Renal cortical epithelial cell (primary cell): ENCODE measurements at regions not wholly inside any gene's neighbourhood (a gene's known extent, or its start where the extent isn't known, plus 50 kb on each side); places are given as distances from the start of the nearest gene placed in this dataset.

Source experiments
- DNase-seq: peaks from one replicate; pipeline ENCODE4 v3.0.0-alpha.2; 2011; ENCODE audit warnings: low read depth

DNA sequence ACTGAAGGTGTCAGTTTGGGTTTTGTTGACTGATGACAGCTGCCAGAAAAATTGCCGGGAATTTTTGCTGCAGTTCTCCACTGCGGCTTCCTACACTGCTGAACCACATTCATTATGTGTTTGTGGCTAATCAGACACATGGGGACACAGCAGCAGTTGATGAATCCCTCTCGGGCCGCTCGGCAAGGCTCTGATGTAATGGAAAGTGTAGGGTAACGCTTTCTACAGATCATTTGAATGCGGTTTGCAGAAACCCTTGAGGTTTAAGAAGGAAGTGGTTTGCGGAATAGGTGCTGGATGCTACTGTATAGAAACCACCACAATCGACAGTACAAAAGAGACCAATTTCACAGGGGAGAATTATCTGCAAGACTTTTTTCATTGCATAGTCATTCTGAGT is 138.7 kb upstream of the SASH1 start:
- DNase-seq: no peak

DNA sequence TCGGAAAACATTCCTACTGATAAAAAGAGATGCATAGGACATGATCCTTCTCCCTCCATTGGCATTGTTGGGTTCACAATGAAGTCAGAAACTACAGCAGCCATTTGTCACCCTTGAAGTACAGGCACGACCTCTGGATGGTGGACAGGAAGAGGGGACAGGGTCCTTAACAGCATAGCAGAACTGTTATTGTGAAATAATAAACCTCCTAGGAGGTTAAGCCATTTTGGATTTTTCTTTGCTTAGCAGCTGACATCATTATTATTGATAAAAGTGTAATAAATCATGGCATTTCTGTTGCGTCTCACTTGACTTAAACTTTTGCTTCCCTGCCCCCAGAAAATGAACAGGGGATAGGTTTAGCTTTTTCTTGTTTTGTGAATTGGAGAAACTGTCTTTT is 134.3 kb upstream of the SASH1 start:
- no peak for DNase-seq

DNA sequence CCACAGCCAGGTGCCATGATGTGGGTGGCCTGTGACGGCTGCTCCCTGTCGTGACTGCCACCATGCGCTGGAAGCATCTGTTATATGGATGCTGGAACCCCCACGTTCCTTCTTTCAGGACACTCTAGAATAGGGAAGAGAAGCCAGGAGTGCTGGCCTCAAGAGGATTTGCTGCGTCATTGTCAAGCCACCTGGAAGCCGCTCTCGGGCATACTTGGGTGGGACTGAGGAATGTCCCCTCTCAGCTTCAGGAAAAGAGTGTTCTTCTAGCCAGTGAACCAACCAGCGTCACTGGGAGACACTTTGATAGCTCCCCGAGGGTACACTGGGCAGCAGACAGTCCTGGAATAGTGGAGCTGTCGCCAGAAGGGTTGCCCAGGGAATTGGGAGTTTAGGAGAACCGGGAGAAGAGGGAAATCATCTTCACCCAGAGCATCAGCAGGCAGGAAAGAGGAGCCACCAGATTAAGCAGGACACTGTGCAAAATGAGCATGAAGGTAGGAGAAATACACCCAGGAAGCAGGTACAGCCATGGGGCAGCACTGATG is 130.8 kb upstream of the SASH1 start:
- DNase-seq: no peak

DNA sequence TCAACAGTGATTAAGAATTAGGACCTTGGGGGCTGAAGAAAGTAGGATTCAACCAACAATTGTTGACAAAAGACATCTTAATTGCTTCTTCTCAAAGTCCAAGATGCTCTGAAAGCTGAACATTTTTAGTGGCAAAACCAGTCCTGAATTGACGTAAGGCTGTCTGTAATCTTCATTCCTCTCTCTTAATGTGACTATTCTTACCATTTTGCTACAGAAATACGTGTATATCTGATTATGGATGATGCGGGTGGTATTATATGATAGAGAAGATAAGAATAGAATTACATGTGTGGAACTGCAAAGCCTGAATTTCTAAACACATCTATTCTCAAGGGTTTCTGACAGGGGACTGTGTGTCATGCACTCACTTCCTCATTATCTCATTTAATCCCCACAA is 130.3 kb upstream of the SASH1 start:
- DNase-seq: no peak

DNA sequence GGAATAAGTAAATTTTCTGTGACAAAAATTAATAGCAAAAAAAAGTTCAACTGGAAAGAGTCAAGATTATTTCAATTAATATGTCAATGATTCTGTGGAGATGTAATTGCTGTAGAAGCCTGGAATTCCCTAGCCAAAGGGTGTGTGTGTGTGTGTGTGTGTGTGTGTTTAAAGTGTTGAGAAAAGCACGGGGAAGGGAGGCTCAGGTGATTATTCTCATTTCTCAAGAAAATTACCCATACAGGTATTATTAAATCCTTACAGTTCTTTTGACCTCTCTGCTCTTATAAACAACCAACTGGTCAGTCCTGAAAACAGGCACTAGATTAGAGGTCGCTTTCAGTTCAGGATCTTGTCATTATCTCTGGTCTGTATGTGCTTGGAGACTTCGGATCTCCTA is 129.3 kb upstream of the SASH1 start:
- no peak for DNase-seq

DNA sequence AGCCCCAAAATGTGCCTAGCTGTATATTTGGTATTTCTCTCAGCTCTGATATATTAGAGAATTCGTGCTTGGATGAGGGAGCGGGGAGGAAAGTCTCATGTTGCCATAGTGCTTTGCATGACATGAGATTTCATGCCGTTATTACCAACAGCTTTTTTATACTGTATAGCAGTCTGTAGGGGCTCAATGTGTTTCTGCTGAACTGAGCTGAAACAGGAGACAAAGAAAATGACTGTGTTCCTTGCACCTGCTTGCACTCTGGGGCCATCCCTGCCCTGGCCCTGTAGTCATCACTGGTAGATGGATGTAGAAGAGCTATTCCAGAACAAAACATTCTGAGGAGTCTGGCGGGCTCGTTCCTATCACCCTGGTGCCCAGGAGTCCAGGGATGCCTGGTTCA is 128.0 kb upstream of the SASH1 start:
- DNase-seq: no peak

DNA sequence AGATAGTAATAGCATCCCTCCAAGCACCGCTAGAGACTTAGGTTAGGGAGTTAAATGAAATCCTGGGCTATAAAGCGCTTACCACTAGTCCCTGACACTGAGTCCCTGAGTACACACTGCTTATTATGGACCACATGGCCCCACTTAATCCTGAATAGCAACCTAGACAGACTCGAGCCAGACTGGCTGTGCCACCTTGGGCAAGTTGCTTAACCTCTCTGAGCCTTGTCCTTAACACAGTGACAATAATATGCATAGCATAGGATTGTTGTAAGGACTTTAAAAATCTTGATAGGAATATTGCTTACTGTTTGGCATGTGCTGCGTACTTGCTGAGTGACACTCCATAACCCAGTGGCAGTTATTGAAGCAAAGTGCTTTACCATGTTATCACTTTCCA is 125.6 kb upstream of the SASH1 start:
- no peak for DNase-seq

DNA sequence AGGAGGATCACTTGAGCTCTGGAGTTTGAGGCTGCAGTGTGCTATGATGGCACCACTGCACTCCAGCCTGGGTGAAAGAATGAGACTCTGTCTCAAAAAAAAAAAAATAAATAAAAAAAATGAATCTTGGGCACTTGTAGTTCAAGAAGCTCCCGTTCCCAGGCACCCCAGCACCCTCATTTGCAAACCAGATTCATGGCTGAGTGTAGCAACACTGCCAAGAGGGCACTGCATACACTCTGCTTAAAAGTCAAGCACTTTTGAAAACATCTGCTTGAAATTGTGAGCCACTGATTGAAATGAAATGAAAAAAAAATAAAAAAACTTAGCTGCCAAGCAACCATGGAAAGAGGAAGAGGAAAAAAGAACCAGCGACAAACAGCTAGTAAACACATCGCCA is 124.7 kb upstream of the SASH1 start:
- no peak for DNase-seq

DNA sequence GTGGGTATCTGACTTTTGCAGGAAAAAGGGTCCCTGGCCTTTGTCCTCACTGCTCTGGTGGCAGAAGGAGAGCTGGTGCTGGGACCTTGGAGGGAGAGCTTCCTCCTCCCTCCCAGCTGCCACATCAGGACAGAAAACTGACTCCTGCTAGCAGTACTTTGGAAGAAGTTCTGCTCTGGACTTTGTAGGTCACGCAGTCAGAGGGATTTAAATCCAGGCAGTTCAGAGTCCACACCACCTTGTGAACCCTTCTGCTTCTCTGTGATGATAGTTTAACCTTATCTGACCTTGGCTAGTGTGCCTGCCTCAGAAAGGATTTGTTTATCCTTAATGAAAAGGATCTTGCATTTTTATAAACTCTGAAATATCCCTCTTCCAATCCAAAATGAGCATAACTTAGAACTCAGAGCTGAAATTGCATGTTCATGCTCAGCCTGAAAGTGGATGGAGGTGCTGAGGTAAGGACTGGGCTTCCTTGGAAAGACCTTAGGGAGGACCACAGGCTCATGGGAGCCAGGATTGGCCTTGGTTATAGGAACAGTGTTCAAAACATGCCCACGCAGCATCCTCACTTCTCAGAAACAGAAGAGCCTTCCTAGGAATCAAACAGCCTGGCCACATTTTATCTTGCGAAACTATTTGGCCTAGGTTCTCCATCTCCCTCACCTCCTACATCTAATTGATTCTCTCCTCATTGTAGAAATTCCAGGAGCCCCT is 123.9 kb upstream of the SASH1 start:
- no peak for DNase-seq

DNA sequence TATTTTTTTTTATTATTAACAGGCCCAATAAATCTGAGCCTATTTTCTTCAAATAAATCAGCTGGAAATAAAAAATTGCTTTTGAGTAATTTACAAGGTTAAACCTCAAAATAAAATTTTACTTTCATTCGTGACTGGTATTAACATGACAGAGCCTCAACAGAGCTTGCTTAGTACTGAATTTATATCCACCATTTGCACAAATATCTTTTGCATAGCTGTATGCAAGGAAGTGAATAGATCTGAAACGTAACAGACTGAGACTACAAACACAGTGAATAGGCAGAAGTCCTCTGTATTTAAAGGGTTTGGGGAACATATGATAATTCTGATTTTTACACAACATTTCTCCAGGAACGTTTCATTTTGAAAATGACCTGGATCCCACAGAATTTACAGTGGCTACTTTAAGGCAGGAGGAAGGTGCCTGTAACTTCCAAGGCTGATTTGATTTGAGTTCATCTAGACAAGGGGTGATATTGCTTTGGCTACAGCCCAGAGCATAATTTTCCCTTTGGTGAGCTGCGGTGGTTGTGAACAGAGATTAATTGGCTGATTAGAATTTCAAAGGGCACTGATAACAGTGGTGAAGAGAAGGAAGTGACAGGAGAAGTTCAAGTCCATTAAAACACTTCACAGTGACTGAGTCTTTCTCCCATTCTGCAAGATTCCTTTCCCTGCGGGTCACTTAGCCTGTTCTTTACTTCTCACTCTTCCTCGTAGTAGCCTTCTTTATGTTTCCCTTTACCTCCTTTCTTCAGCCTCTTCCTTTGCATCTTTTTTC is 121.2 kb upstream of the SASH1 start:
- DNase-seq: no peak

DNA sequence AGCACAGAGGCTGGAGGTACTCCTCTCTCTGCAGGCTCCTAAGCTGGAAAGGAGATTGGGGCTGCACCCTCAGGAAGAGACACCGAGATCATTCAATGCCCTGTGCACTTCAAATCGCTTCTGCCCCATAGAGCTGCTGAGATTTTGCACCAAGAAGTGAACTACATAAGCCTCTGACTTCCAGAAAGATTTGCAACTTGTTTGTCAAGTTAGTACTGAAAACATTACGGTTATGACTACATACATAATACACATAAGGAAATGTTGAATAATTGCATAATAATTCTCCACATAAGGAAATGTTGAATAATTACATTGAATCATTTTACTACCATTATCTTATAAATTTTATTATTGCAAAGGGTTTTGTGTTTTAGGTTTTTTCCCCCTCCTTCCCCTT is 120.3 kb upstream of the SASH1 start:
- DNase-seq: no peak

DNA sequence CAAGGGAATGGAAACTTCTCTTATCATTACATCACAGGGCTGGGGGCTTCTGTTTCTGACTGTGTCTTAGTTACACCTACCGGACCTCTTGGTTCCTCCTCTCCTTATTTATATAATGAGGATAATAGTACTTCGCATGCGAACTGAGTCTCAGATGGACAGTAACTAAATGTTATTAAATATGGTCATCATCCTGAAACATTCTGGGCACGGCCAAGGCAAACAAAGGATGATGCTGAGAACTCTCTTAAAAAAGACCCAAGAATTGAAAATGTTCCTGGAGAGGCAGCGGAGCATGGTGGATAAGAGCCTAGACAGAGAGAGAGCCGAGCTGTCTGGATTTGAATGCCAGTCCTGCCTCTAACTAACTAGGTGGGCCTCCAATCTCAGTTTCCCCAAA is 119.8 kb upstream of the SASH1 start:
- DNase-seq: no peak

DNA sequence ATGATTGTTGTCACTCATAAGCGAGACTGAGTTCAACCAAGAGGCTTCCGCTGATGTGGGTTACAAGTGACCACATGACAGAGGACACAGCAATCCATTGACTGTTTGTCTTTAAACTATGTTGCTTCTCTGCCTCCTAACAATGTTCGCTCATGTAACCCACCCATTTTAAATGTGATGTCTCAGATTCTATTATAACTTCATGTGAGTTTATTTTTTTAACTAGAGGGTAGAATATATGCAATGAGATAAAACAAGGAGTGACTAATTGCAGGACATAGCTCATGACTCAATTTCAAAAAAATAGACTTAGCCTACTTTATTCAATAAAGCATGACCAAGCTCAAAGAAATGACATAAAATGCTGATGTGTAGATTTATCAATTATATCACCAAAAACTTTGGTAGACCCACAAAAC is 119.2 kb upstream of the SASH1 start:
- peak; percentile 56 for DNase-seq

DNA sequence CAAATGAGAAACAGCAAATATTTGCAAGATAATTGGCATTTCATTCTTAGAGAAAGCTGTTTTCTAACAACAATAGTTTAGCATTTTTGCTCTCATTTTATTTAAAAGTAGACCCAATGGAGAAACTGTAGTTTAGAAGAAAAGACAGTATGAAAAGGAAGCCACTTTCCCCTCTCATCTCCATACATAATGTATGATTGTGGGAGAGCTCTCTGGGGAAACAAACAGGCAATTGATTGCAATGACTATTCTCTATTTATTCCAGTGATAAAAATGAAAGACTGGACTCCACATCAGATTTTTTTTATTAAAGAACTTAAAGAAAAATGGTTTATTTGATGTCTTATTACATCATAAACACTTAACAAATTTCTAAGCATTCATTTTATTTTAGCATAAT is 116.8 kb upstream of the SASH1 start:
- DNase-seq: no peak

DNA sequence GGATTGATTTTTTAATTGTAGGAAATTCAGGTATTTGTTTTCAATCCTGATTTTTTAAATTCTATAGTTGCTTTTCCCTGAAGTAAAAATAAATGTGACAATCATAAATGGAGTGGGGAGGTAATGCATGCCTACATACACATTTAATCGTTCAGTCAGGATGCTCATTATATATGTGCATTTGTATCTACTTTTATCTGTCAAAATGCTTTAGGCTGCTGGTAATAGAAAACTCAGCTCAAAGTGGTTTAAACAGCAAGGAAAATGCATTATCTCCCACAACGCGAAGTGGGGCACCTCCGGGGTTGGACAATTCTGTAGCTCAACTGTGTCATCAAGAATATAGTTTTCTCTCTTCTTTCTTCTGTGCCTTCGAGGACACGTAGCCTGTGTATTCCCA is 116.4 kb upstream of the SASH1 start:
- DNase-seq: no peak

DNA sequence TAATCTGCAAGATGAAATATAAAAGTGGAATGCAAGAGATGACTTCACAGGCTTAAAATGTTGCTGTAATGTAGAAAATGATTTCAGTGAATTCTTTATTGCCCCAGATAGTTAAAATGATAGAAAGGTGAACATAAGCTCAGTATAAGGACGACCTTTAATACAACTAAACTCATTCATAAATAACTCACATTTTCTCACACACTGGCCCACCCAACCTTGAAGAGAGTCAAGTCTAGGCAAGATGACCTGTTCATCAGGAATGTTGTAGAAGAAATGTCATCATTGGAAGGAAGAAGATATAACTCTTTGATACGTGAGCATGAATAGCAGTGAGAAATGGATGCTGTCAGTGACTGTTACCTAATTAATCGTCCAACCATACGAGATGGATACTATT is 111.1 kb upstream of the SASH1 start:
- DNase-seq: peak; percentile 80

DNA sequence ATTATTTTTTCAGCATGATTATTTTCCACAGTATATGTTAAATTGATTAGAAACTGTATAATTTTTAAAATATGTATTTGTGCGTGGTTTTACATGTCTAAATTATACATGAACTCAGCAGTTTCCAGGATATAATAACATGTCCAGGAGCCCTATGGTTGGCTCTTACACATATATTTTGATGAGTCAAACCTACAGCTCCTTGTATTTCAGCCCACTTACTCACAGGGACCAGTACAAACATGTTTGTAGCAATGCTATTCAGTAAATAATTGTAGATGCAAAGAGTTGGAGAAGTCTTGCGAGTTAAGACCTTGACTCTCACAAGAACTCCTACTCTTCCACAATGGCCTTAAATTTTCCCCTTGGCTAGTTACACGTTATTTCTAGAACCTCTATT is 107.2 kb upstream of the SASH1 start:
- DNase-seq: no peak

DNA sequence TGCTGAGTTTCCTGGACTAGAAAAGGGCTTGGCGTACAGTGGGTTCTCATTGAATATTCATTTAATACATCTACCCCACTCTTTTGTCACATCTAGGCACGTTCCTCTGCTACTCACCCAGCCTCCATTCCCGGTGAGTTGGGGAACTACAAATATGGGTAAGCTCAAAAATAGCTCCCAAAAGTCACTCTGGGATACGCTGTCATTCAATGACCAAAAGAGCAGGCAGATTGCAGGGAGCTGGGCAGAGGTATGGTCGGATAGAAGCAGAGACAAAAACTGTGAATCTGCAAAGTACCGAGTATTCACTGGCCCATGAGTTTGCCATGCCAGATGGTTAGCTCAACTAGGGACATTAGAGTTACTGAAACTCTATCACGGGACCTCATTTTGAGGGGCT is 103.9 kb upstream of the SASH1 start:
- DNase-seq: no peak

DNA sequence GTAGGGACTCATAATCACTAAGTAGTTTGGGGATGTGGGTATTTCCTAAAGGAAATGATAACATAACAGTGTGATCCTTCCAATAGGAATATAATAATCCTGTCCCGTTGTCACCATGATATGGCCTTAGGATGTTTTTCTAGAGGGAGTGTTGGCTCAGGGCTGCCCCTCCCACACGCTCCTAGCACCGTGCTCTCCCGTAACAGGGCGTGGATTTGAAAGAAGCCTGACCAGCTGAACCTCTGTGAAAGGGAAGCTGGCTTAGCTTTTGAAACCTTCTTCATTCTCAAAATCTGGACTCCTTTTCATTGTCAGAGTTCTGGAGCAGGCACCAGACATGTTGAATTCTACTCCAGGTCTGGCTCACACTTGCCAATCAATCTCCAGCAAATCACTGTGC is 103.4 kb upstream of the SASH1 start:
- no peak for DNase-seq

DNA sequence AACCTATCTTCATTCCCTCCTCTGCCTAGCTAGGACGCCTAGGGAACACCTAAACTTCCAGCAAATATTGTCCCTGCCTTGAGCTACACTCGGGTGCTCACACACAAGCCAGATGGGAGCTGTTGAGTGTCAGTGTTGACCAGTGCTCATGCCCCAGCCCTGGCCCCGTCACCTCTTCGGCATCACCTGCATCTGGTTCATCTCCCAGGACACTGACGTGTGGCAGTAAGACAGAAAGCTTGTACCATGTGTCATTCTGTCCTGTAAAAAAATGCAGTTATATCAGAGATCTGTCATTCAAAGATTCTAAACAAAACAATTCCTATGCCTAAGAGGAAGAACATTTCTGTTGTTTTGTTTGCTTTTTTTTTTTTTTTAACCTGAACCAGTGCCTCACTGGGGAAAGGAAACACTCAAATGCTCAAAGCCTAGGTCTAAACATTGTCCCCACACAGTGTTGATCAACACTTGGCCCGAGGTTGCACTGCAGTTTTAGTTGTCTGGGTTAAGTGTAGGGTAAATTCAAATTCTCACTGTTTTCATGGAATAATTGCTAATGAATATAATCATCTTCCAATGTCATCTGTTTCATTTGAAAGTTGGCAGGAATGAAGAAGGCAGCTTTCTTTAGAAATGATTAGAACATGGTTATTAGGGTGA is 102.7 kb upstream of the SASH1 start:
- DNase-seq: no peak

DNA sequence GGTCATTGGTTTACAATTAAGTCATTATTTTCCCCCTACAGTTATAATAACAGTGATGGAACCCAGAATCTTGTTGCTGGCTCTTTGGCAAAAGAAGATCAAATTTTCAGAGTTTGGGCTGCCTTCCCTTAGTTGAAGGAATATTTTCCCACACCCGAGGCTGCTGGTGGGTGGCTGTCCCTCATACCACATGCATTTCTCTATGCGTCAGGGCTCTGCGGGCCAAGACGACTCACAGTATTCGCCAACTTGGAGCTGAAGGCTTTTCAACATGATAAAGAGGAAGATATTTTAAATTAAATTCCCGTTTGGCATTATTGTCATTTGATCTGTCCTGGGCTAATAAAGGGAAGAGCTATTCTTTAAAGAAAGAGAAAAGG is 102.2 kb upstream of the SASH1 start:
- DNase-seq: no peak

DNA sequence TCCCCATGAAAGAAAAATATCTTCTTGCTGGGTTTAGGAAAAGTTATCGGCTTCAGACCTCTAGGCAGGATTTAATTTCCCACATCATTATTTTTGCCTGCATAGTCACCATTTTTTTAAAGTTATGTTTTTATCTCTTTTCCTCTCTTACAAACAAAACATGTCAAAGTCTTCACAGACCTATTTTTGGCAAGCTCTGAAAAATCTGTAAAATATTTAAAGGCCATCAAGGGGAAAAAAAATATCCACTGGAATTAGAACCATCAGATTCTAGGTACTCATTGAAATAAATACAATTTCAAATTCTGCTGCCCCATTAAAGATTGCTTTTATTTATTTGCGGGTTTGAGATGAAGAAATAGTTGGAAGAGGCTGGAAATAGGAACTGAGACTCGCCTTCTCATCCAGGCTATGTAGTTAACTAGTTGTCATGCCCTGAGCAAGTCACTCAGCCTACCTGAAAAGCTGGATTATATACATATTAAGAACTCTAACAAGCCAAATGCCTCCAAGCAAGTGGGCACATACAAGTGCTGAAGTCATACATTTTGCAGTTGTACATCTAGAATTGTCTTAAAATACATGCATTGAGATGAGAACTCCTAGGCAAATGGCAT is 101.7 kb upstream of the SASH1 start:
- DNase-seq: no peak

DNA sequence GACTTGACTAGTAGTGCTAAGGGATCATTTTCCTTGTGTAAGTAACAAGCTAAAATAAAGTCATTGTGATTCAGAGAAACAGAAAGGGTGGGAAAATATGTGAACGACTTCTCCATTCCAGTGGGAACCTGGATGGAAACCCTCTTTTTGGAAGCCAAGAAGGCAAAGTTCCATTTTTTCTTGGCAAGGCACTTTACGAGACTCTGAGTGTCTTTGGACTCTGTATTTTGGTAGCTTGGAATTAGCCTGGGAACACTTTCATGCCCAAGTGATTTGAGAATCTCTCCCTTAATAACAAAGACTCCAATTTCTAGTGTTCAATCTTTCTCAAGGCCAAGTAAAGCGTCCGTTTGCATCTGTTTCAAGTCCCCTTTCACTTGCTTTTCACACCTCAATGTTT is 100.5 kb upstream of the SASH1 start:
- no peak for DNase-seq
